ENCODE measurements at regions not wholly inside any gene's neighbourhood (a gene's known extent, or its start where the extent isn't known, plus 50 kb on each side); places are given as distances from the start of the nearest gene placed in this dataset.
A peak's percentile ranks its signal among the peaks of the same experiment; 100 is the strongest.

GRCh38 chr18:41829647-41830516 is 125.2 kb upstream of the PIK3C3 start:
- peak; percentile 5 for DNase-seq

- no peak for DNase-seq
Observed at GRCh38 chr18:41828137-41828536, 126.9 kb upstream of the PIK3C3 start.

- no peak for DNase-seq
Observed at GRCh38 chr18:41820784-41821183, 134.2 kb upstream of the PIK3C3 start.

- DNase-seq, result no peak
Observed at GRCh38 chr18:41818381-41819355, 136.4 kb upstream of the PIK3C3 start.

- DNase-seq, result no peak
Observed at GRCh38 chr18:41814651-41815050, 140.4 kb upstream of the PIK3C3 start.

GRCh38 chr18:41809652-41810051 is 145.4 kb upstream of the PIK3C3 start:
- DNase-seq, result no peak

GRCh38 chr18:41805341-41805740 is 149.7 kb upstream of the PIK3C3 start:
- DNase-seq, result no peak

GRCh38 chr18:41798879-41799278 is 156.2 kb upstream of the PIK3C3 start:
- DNase-seq, result no peak

GRCh38 chr18:41790687-41791086 is 164.3 kb upstream of the PIK3C3 start:
- no peak for DNase-seq

GRCh38 chr18:41789001-41789400 is 166.0 kb upstream of the PIK3C3 start:
- peak; percentile 19 for DNase-seq

GRCh38 chr18:41783879-41784278 is 171.2 kb upstream of the PIK3C3 start:
- no peak for DNase-seq

- no peak for DNase-seq
Observed at GRCh38 chr18:41783065-41783818, 171.8 kb upstream of the PIK3C3 start.

- no peak for DNase-seq
Observed at GRCh38 chr18:41771973-41772372, 183.1 kb upstream of the PIK3C3 start.

GRCh38 chr18:41769265-41769664 is 185.8 kb upstream of the PIK3C3 start:
- no peak for DNase-seq

GRCh38 chr18:41768467-41768866 is 186.6 kb upstream of the PIK3C3 start:
- DNase-seq, result no peak

GRCh38 chr18:41767960-41768359 is 187.1 kb upstream of the PIK3C3 start:
- DNase-seq, result peak; percentile 48

GRCh38 chr18:41765460-41765859 is 189.6 kb upstream of the PIK3C3 start:
- DNase-seq, result no peak

- no peak for DNase-seq
Observed at GRCh38 chr18:41763361-41763760, 191.7 kb upstream of the PIK3C3 start.

GRCh38 chr18:41761333-41762018 is 193.6 kb upstream of the PIK3C3 start:
- DNase-seq, result peak; percentile 91

GRCh38 chr18:41758534-41758933 is 196.5 kb upstream of the PIK3C3 start:
- no peak for DNase-seq

GRCh38 chr18:41756141-41756540 is 198.9 kb upstream of the PIK3C3 start:
- DNase-seq, result peak; percentile 13

GRCh38 chr18:41754332-41754731 is 200.7 kb upstream of the PIK3C3 start:
- no peak for DNase-seq

Data from fibroblast of upper back skin (primary cell).